CD14-positive monocyte (primary cell): ENCODE measurements at regions not wholly inside any gene's neighbourhood (a gene's known extent, or its start where the extent isn't known, plus 50 kb on each side); places are given as distances from the start of the nearest gene placed in this dataset.

Experiments
- DNase-seq, 3 donors: peaks; one replicate each; pipeline ENCODE4 v3.0.0-alpha.2; 2011 to 2022
- H2AFZ ChIP-seq: 2 replicates; pipeline ENCODE4 v1.6.0; 2012; ENCODE audit warnings: mild to moderate bottlenecking, low read depth, low read length, inconsistent platforms; ENCODE audit not compliant: insufficient read depth, poor library complexity, severe bottlenecking
- H3K27ac ChIP-seq, 2 donors: 1 replicate in 1 of 2; 2 replicates in 1 of 2; pipeline ENCODE4 v1.5.1; 2012 to 2013; ENCODE audit warnings: low read length in 2 of 2, control low read depth in 1 of 2, inconsistent platforms in 1 of 2, low read depth in 1 of 2, mild to moderate bottlenecking in 1 of 2
- H3K27me3 ChIP-seq, 2 donors: one replicate each; pipeline versions ENCODE4 v1.6.0 to v1.6.1; 2011 to 2013; ENCODE audit warnings: low read length in 2 of 2; ENCODE audit not compliant: control insufficient read depth in 2 of 2, insufficient read depth in 2 of 2
- H3K36me3 ChIP-seq, 2 donors: replicated peaks in 1 of 2; 1 replicate in 1 of 2; 2 replicates in 1 of 2; pipeline versions ENCODE4 v1.5.1 to v1.6.1; 2012 to 2013; ENCODE audit warnings: low read length in 2 of 2, control low read depth in 1 of 2, inconsistent platforms in 1 of 2, mild to moderate bottlenecking in 1 of 2; ENCODE audit not compliant: insufficient read depth in 2 of 2, control insufficient read depth in 1 of 2
- H3K4me1 ChIP-seq, 2 donors: 1 replicate in 1 of 2; 2 replicates in 1 of 2; pipeline versions ENCODE4 v1.5.1 to v1.6.1; 2012 to 2013; ENCODE audit warnings: low read length in 2 of 2, control low read depth in 1 of 2, inconsistent platforms in 1 of 2, mild to moderate bottlenecking in 1 of 2, moderate library complexity in 1 of 2; ENCODE audit not compliant: insufficient read depth in 2 of 2, control insufficient read depth in 1 of 2
- H3K4me2 ChIP-seq: replicated peaks from 2 replicates; pipeline ENCODE3; 2012; ENCODE audit warnings: low read length, moderate library complexity, mild to moderate bottlenecking; ENCODE audit not compliant: poor library complexity, severe bottlenecking; ENCODE audit errors: extremely low read depth
- H3K4me3 ChIP-seq, 3 experiments: fragments of 200-600 bp in 1 of 3; sonication (generic) in 1 of 3; replicated peaks in 1 of 3; 1 replicate in 2 of 3; 2 replicates in 1 of 3; pipeline ENCODE4 v1.5.1; 2011 to 2013; ENCODE audit warnings: low read length in 3 of 3, mild to moderate bottlenecking in 3 of 3, control low read depth in 2 of 3, low read depth in 2 of 3, inconsistent platforms in 1 of 3, moderate library complexity in 1 of 3
- H3K79me2 ChIP-seq: 2 replicates; pipeline ENCODE4 v1.6.0; 2012; ENCODE audit warnings: mild to moderate bottlenecking, control low read depth, inconsistent platforms, low read length, moderate library complexity; ENCODE audit not compliant: insufficient read depth
- H3K9ac ChIP-seq: 2 replicates; pipeline ENCODE4 v1.6.0; 2017; ENCODE audit warnings: low read length, mild to moderate bottlenecking; ENCODE audit not compliant: insufficient read depth, poor library complexity, severe bottlenecking
- H3K9me3 ChIP-seq, 2 donors: replicated peaks in 1 of 2; 1 replicate in 1 of 2; 2 replicates in 1 of 2; pipeline versions ENCODE4 v1.5.1 to v1.6.1; 2012 to 2013; ENCODE audit warnings: low read length in 2 of 2, control low read depth in 1 of 2; ENCODE audit not compliant: control insufficient read depth in 1 of 2, insufficient read depth in 1 of 2
- H4K20me1 ChIP-seq: 2 replicates; pipeline ENCODE4 v1.6.0; 2012; ENCODE audit warnings: mild to moderate bottlenecking, low read length, control low read depth, moderate library complexity; ENCODE audit not compliant: insufficient read depth
- H3K27ac Mint-ChIP-seq, 7 donors: one replicate each; pipeline ENCODE4 v1.8.0; 2020; ENCODE audit warnings: mild to moderate bottlenecking in 7 of 7, mixed read lengths in 7 of 7, moderate library complexity in 6 of 7, inconsistent platforms in 2 of 7
- H3K27me3 Mint-ChIP-seq, 3 donors: one replicate each; pipeline ENCODE4 v1.8.0; 2021 to 2022; ENCODE audit warnings: low read depth in 3 of 3, mild to moderate bottlenecking in 3 of 3, mixed read lengths in 3 of 3, moderate library complexity in 3 of 3, inconsistent platforms in 1 of 3
- H3K36me3 Mint-ChIP-seq, 2 donors: one replicate each; pipeline ENCODE4 v1.8.0; 2020; ENCODE audit warnings: mixed read lengths in 2 of 2, inconsistent platforms in 1 of 2, mild to moderate bottlenecking in 1 of 2
- H3K4me1 Mint-ChIP-seq: one replicate; pipeline ENCODE4 v1.8.0; 2020; ENCODE audit warnings: mild to moderate bottlenecking, mixed read lengths
- H3K4me3 Mint-ChIP-seq, 2 donors: one replicate each; pipeline ENCODE4 v1.8.0; 2020; ENCODE audit warnings: mild to moderate bottlenecking in 2 of 2, mixed read lengths in 2 of 2, moderate library complexity in 1 of 2
- H3K9me3 Mint-ChIP-seq, 7 donors: one replicate each; pipeline ENCODE4 v1.8.0; 2020 to 2022; ENCODE audit warnings: mixed read lengths in 7 of 7, mild to moderate bottlenecking in 6 of 7, moderate library complexity in 6 of 7, inconsistent platforms in 2 of 7
- CTCF ChIP-seq: fragments of 200-600 bp; IDR thresholded peaks from one replicate; pipeline ENCODE4 v1.8.0; 2022; ENCODE audit warnings: antibody characterized with exemption, mild to moderate bottlenecking
- WGBS: methylation state at CpG from one replicate; pipeline ENCODE4 v1.1.5; 2013; ENCODE audit warnings: missing lambda C conversion rate; ENCODE audit not compliant: insufficient coverage; 5-methylcytosine and 5-hydroxymethylcytosine counted together
- intact Hi-C, 2 donors: fragments of 100-400 bp; cut with micrococcal nuclease; formaldehyde crosslinking; loops; one replicate each; pipeline versions ENCODE4 v1.15.0 to v1.15.1; 2023

- Mint-ChIP-seq H3K4me1 (no peaks in the 10 kb centered on the region), H3K27ac (no peak overlapping the region), H3K36me3 (no peaks in the 10 kb centered on the region), H3K27me3 (no peaks in the 10 kb centered on the region), H3K4me3 (no peak overlapping the region), H3K9me3 (peaks cover 0 to 2% (median 0%) of the 10 kb centered on the region in 7 donors)
- DNase-seq: no peak
- no peak overlapping the region for H3K27ac ChIP-seq
- no peak overlapping the region for H3K4me3 ChIP-seq
- intact Hi-C loops: no loop called here
- no peak overlapping the region for H2AFZ ChIP-seq
- H3K79me2 ChIP-seq: no peaks in the 10 kb centered on the region
- H3K27me3 ChIP-seq: no peaks in the 10 kb centered on the region
- H3K9me3 ChIP-seq: no peaks in the 10 kb centered on the region
- no peaks in the 10 kb centered on the region for H4K20me1 ChIP-seq
- H3K4me1 ChIP-seq: no peaks in the 10 kb centered on the region
- H3K36me3 ChIP-seq: no peaks in the 10 kb centered on the region
- no CpG with 5 or more reads among the region's 3 CpGs for WGBS
- no peak for TF ChIP-seq CTCF
- H3K9ac ChIP-seq: no peak overlapping the region
- no peak overlapping the region for H3K4me2 ChIP-seq
Observed at GRCh38 chr12:85587158-85587557, 249.1 kb downstream of the RASSF9 start.

GRCh38 chr12:85588221-85588620, 248.0 kb downstream of the RASSF9 start:
- Histone ChIP-seq H3K4me2 (no peak overlapping the region), H3K27me3 (no peaks in the 10 kb centered on the region), H3K36me3 (no peaks in the 10 kb centered on the region), H3K9ac (no peak overlapping the region), H3K79me2 (no peaks in the 10 kb centered on the region), H3K4me3 (no peak overlapping the region), H3K9me3 (no peaks in the 10 kb centered on the region), H2AFZ (no peak overlapping the region), H4K20me1 (no peaks in the 10 kb centered on the region), H3K27ac (no peak overlapping the region), H3K4me1 (no peaks in the 10 kb centered on the region)
- no peak for DNase-seq
- WGBS: 100% methylated on average over 1 of the region's 2 CpGs
- intact Hi-C loops: no loop called here
- Mint-ChIP-seq H3K36me3 (no peaks in the 10 kb centered on the region), H3K4me3 (no peak overlapping the region), H3K4me1 (no peaks in the 10 kb centered on the region), H3K27ac (no peak overlapping the region), H3K9me3 (peaks cover 0 to 2% (median 0%) of the 10 kb centered on the region in 7 donors), H3K27me3 (no peaks in the 10 kb centered on the region)
- no peak for TF ChIP-seq CTCF
